ENCODE measurements at regions not wholly inside any gene's neighbourhood (a gene's known extent, or its start where the extent isn't known, plus 50 kb on each side); places are given as distances from the start of the nearest gene placed in this dataset.
"Not testable (repeated sequence)": the region's sequence is repeated elsewhere in the genome, so short reads cannot be mapped to it uniquely, and the experiment has no call there.

- DNase-seq: no peak
These were observed 126.3 kb upstream of the TNRC6C start for GRCh38 chr17:77832180-77832560.

DNA sequence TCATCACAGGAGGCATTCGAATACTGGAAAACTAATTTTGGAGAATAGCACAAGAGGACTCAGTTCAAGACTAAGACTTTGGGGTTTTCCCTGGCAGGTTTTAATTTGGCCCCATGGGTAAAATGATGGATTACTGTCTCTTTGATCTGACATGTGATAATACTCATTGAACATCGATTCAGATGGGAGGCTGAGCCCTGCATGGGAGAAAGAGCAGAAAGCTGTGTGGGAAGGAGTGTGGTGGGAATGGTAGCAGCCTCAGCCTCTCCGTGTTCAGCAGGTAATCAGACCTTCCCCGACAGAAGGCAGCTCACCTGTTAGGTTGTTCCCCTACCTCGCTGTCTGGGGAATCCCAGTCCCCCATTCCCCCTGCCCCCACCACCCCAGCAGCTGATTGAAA, 124.7 kb upstream of the TNRC6C start:
- no peak for DNase-seq

- DNase-seq: no peak
These were observed 124.1 kb upstream of the TNRC6C start for GRCh38 chr17:77834170-77835115.

- peak in 1 of 2 experiments; percentile 52 for DNase-seq
These were observed 121.9 kb upstream of the TNRC6C start for GRCh38 chr17:77836557-77837041.

DNA sequence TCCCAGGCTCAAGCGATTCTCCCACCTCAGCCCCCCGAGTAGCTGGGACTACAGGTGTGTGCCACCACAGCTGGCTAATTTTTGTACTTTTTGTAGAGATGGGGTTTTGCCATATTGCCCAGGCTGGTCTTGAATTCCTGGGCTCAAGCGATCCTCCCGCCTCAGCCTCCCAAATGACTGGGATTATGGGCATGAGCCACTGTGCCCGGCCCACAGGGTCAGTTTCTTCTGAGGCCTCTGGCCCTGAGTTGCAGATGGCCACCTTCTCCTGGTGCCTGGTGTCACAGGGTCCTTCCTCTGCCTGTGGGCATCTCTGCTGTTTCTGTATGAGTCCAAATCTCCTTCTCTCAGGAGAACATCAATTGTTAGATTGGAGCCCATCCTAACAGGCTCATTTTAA, 121.4 kb upstream of the TNRC6C start:
- not testable (repeated sequence) for DNase-seq

DNA sequence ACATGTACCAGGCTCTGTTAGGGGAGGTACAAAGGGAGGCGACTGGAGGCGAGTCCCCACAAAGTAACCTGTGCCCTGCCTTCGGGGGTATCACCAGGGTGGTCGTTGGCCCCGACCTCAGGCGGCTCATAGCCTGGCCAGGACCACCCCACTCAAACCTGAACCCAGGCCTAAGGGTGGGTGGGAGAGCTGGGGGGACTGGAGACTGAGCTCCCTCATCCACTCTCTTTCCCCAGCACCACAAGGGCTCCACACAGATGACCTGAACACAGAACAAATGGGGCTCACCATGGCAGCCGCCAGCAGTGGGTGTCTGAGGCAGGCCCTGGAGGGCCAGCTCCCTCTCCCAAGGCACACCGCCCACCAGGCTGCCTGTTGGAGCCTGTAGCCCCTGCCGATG, 120.6 kb upstream of the TNRC6C start:
- DNase-seq: no peak

DNA sequence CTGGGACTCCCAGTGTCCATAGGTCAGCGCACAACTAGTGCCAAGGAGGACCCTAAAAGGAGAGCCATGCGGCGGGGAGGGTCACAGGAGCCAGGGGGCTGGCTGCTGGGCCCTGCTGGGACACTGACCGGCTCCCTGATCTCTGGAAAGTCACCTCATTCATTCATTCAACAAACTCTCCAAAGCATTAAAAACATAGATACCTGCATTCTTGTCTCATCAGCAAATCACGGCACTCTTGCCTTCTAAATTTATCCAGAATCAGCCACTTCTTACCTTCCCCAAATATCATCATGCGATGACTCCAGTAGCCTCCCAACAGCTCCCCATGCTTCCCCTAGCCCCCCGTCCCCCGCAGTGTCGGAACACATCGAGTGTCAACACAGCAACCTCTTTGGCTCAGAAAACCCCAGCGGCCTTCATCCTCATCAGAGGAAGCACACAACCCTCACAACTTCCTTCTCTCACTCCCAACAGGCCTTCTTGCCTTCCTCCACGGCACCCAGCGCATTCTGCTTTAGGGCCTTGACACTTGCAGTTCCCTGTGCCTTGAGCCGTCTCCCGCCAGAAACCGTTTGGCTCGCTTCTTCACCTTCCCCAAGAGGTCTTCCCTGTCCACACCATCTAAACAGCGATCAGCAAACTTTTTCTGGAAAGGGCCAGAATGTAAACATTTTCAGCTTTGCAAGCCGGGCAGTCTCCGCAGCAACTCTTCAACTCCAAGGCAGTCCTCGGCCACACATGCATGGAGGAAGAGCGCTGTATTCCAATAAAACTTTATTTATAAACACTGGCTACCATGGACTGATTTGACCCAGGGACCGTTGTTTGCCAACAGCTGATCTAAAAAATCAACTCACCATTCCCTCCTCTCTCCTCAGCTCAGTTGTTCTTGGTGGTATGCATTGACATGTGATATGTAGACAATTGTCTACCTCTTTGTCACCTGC, 119.5 kb upstream of the TNRC6C start:
- no peak for DNase-seq

- no peak for DNase-seq
These were observed 118.6 kb upstream of the TNRC6C start for GRCh38 chr17:77839698-77840512.

GRCh38 chr17:77840513-77841165, 117.9 kb upstream of the TNRC6C start:
- no peak for DNase-seq

DNA sequence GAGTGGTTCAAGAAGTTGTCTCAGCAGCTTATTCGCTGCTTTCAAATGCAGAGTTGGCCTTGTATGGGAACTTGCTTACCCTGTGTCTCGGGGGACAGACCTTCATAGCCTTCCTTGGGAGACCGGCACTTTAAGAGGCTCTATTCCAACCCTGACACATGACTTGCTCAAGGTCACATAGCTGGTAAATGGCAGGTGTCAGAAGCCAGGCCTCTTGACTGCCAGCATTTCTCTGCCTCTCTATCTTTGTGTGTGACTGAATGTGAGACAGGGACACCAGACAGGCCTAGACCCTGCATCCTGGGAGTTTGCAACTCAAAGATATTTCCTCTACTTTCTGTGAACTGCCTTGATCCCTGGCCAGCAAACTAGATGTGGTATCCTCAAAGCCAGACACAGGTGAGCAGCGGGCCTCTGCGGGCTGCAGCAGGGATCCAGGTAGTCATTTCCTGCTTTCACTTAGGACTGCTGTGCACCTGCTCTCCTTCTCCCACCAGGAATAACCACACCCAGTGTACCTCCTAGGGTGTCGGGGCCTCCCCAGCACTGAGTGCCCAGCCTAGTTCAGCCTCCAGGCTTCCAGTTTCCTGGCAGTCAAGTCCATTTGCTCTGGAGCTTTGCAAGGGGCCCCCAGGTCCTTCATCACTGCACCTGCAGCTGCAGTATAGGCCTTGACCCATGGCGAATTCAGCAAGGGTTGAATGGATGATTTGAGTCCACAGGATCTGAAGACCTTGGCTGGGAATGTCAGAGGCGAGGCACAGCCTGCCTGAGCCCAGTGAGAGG, 116.6 kb upstream of the TNRC6C start:
- DNase-seq: no peak

DNA sequence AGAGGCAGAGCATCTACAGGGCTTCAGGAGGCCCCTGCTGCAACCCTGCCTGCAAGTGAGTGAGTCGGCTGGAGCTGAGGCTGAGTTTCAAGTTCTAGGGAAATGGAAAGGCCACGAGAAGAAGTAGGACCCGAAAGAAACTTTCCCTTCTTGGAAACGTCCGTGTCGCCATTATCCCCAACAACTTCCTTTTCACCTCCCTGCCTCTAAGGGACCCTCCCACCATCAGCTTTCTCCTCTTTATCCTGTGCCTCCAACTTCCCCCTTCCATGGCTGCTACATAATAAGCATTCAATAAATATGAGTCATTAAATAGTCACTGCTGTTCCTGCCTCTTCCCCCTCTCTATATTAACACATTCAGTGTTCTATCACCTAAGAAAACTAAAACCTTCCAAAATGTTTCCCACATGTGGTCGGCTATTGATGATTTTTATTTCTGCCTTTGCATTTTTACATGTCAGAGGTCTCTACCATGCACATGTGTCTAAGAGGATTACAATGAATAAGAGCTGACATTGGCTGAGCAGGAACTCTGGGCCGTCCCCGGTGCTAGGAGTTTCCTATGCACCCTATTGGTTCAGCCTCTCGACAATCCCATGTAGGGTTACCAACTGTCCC, 115.9 kb upstream of the TNRC6C start:
- DNase-seq: peak; percentile 72 to 90

DNA sequence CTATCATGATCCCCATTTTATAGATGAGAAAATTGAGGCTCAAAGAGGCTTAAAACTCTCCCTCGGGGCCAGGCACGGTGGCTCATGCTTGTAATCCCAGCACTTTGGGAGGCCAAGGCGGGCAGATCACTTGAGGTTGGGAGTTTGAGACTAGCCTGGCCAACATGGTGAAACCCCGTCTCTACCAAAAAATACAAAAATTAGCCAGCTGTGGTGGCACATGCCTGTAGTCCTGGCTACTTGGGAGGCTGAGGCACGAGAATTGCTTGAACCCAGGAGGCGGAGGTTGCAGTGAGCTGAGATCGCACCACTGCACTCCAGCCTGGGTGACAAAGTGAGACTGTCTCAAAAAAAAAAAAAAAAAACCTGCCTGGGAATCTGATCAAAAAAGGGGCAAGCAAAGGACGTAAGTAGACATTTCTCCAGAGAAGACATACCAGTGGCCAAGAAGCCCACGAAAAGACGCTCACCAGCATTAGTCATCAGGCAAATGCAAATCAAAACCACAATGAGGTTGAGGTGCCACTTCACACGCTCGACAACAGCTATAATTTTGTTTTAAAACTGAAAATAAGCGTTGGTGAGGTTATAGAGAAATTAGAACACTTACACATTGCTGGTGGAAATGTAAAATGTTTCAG, 115.1 kb upstream of the TNRC6C start:
- not testable (repeated sequence) for DNase-seq

DNA sequence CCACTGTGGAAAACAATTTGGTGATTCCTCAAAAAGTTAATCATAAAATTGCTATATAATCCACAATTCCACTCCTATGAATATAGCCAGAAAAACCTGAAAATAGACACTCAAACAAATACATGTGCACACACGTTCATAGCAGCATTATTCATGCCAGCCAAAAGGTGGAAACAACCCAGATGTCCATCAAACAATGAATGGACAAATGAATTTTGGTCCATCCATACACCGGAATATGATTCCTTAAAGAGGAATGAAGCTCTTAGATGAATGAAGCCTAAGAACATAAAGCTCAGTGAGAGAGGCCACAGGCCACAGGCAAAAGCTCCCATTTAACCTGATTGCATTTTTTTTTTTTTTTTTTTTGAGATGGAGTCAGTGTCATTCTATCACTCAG, 114.6 kb upstream of the TNRC6C start:
- no peak for DNase-seq

DNA sequence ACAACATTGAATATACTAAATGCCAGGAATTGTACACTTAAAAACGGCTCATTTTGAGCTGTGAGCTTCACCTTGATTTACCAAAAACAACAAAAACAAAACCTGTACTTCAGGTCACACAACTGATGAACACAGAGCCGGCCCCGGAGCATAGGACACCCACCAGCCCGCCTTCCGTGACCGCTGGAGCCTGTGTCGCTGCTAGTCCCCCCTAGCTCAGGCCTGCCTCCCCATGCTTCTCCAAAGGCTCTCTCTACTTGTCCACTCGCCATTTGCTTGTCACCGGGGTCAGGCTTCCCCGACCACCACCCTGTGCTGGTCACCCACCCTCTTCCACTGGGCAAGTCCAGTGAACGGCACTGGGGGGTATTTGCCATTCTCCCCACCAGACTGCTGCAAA, 113.8 kb upstream of the TNRC6C start:
- DNase-seq: no peak

DNA sequence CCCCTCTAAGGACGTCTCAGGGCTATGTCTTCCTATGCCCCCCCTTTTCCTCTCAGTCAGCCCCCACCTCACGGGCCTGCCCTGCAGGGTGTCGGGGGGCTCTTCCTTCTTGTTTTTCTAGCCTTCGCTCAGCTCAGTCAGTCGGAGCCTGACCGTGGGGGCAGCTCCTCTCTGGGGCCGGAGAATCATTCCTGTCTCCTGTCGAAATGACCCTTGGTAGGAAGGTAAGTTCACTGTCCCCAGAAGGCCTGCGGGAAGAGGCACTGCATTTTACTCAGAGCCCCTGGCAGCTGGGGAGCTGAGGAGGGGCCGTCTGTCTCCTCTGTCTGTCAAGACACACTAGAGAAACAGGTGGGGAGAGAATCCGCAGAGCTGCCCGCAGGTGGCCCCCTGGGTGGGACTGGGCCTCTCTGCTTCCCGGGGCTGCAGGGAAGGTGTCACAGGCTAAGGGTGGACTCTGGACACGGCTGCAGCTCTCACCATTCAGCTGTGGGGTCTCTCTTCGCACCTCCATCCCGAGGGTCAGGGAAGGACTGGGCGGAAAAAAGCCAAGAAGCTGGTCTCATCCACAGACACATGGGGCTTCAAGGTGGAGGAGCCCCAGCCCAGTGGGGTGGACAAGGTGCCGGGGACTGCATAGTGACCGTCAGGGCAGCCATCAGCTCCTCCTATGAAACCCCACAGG, 112.8 kb upstream of the TNRC6C start:
- peak in 1 of 2 experiments; percentile 57 for DNase-seq

DNA sequence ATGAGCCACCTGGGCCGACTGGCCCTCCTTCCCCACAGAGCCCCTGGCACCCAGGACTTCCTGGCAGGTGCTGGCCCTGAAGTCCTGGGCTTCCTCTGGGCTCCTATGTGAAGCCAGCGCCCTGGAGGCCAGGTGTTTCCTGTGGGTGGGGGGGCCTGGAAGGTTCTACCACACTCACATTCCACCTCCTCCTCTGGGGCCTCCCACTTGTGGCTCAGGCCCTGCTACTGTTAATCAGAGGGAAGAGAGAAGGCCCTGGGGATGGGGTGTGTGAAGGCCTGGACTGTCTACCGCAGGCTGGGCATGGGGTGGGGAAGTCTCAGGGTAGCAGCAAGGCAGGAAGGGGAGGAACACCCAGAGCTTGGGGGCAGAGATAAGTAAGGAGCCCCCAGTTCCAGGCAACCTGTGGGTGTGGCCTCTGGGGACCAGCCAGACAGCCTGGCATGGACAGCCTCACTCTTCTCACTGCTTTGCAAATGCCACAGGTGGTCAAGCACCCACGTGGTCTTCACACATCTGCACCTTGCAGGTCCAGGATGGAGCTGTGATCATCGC, 111.9 kb upstream of the TNRC6C start:
- DNase-seq: no peak

DNA sequence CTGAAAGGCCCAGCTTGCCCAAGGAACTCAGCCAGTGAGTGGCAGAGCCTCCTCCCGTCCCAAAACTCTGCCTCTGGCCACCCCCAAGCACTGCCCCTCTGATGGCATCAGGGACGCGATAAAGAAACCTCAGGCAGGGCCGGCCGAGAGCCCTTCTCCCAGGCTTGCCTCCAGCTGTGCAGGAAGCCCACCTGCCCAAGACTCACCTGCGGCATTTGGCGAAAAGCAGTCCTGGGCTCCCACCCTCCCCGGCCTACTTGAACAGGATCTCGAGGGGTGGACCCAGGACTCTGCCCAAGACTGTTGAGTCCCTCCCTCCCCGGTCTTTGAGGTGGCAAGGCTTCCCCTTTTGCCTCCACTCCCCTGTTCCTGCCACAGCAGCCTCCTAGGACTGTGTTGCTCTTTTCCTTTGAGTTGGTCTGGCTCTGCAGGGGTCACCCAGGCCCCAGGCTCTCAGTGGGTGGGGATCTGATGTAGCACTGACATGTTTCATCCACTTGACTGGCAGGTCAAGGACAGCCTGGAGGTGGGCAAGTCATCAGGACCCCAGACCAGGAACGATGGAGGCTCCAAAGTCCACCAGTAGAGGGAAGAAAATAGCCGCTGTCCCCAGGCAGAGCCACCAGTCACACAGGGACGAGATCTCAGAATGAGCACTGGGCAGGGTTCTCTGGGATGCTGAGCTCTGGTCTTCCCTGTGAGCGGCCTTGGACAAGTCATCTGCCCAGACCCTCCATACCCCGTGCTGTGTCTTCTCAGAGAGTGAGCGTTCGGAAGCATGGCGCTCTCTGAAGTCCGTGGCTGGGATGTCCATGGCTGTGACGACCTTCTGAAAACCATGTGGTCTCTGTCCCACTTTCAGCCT, 111.0 kb upstream of the TNRC6C start:
- DNase-seq: no peak

DNA sequence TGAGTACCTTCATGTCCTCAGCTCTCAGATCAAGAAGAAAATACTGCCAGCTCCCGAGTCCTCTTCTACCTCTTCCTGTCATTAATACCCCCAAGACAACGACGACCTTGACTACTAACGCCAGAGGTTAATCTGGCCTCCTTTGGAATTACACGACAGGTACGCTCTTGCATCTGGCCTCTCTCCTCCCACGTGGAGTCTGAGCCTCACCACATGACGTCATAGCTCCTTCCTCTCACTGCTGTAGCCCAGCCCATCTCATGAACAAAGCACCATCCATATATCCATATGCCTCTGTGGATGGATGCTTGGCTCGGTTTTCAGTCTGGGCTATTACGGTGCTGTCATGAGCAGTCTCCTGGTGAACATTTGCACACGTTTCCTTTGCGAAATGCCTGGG, 110.2 kb upstream of the TNRC6C start:
- no peak for DNase-seq

All from NCI-H524 (cell line).